HCT116 (cell line): ENCODE measurements at regions not wholly inside any gene's neighbourhood (a gene's known extent, or its start where the extent isn't known, plus 50 kb on each side); places are given as distances from the start of the nearest gene placed in this dataset.

Experiments used
- EGR1 ChIP-seq: IDR thresholded peaks from 2 replicates; pipeline ENCODE4 v1.6.1; 2012; ENCODE audit warnings: low read depth
- EZH2phosphoT487 ChIP-seq: fragments of 200-600 bp; IDR thresholded peaks from 2 replicates; pipeline ENCODE4 v1.6.1; 2018; ENCODE audit warnings: antibody characterized with exemption, borderline replicate concordance
- POLR2A ChIP-seq: IDR thresholded peaks from 2 replicates; pipeline ENCODE4 v1.7.0; 2011; ENCODE audit warnings: borderline replicate concordance; ENCODE audit not compliant: insufficient read depth, insufficient read length; ENCODE audit errors: extremely low read depth
- TF ChIP-seq, protein P1 (sequence below), 3 experiments: fragments of 200-600 bp in 1 of 3; sonication (generic) in 1 of 3; IDR thresholded peaks in 2 of 3; conservative IDR thresholded peaks in 1 of 3; 2 replicates each; pipeline ENCODE4 v1.5.1; 2012 to 2017; ENCODE audit warnings: low read depth in 2 of 3, low read length in 2 of 3, antibody characterized with exemption in 1 of 3, borderline replicate concordance in 1 of 3, control low read depth in 1 of 3, mild to moderate bottlenecking in 1 of 3, mixed read lengths in 1 of 3, mixed run types in 1 of 3, moderate library complexity in 1 of 3; ENCODE audit not compliant: insufficient read depth in 1 of 3

- TF ChIP-seq POLR2A (no peak), EZH2phosphoT487 (no peak), EGR1 (no peak)
- TF ChIP-seq, protein P1, sequence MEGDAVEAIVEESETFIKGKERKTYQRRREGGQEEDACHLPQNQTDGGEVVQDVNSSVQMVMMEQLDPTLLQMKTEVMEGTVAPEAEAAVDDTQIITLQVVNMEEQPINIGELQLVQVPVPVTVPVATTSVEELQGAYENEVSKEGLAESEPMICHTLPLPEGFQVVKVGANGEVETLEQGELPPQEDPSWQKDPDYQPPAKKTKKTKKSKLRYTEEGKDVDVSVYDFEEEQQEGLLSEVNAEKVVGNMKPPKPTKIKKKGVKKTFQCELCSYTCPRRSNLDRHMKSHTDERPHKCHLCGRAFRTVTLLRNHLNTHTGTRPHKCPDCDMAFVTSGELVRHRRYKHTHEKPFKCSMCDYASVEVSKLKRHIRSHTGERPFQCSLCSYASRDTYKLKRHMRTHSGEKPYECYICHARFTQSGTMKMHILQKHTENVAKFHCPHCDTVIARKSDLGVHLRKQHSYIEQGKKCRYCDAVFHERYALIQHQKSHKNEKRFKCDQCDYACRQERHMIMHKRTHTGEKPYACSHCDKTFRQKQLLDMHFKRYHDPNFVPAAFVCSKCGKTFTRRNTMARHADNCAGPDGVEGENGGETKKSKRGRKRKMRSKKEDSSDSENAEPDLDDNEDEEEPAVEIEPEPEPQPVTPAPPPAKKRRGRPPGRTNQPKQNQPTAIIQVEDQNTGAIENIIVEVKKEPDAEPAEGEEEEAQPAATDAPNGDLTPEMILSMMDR (IDR thresholded peaks at IDR 0.05 in 2 of 3, conservative IDR thresholded peaks at IDR 0.05 in 1 of 3; ENCODE audit: borderline replicate concordance in 1 of 3, insufficient read depth in 1 of 3, low read depth in 2 of 3, low read length in 2 of 3) = no peak
Observed at GRCh38 chr16:59370717-59371116, 636.6 kb upstream of the GOT2 start.
